ENCODE measurements at regions not wholly inside any gene's neighbourhood (a gene's known extent, or its start where the extent isn't known, plus 50 kb on each side); places are given as distances from the start of the nearest gene placed in this dataset.
"Not testable (repeated sequence)": the region's sequence is repeated elsewhere in the genome, so short reads cannot be mapped to it uniquely, and the experiment has no call there.

GRCh38 chr5:63400079-63400478, 562.2 kb downstream of the HTR1A start:
- Histone ChIP-seq H3K9me3 (no peaks in the 10 kb centered on the region), H3K27me3 (no peaks in the 10 kb centered on the region), H3K27ac (no peak overlapping the region), H3K36me3 (no peaks in the 10 kb centered on the region), H3K4me3 (no peak overlapping the region), H3K4me1 (no peaks in the 10 kb centered on the region)
- 76% methylated on average over 2 of the region's 2 CpGs for WGBS
- TF ChIP-seq POLR2AphosphoS5 (IDR thresholded peaks at IDR 0.05): no peak
- no peak for TF ChIP-seq EP300 (IDR thresholded peaks at IDR 0.05)
- no peak for TF ChIP-seq POLR2A (IDR thresholded peaks at IDR 0.05)
- TF ChIP-seq, protein P1, sequence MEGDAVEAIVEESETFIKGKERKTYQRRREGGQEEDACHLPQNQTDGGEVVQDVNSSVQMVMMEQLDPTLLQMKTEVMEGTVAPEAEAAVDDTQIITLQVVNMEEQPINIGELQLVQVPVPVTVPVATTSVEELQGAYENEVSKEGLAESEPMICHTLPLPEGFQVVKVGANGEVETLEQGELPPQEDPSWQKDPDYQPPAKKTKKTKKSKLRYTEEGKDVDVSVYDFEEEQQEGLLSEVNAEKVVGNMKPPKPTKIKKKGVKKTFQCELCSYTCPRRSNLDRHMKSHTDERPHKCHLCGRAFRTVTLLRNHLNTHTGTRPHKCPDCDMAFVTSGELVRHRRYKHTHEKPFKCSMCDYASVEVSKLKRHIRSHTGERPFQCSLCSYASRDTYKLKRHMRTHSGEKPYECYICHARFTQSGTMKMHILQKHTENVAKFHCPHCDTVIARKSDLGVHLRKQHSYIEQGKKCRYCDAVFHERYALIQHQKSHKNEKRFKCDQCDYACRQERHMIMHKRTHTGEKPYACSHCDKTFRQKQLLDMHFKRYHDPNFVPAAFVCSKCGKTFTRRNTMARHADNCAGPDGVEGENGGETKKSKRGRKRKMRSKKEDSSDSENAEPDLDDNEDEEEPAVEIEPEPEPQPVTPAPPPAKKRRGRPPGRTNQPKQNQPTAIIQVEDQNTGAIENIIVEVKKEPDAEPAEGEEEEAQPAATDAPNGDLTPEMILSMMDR (IDR thresholded peaks at IDR 0.05): no peak
- no peak for DNase-seq (ENCODE audit: low spot score in 2 of 2)

DNA sequence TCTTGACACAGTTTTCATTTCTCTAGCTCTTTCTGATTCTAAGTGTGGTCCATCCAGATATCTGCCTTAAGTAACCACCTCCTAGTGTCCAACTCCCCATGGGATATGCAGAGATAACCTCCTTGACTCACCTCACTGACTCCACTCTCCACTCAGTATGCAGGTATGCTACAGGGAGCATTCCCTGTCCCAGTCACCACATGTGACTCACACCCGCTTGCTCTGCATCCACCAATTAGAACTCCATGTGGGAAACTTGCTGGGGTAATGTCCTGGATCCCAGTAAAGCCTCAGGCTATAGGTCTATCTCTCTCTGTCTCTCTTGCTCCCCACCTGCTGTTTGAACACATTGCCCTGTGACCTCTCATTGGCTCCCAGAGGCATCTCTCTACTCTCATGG, 563.9 kb downstream of the HTR1A start:
- TF ChIP-seq POLR2A (IDR thresholded peaks at IDR 0.05) (no peak), POLR2AphosphoS5 (IDR thresholded peaks at IDR 0.05) (no peak), EP300 (IDR thresholded peaks at IDR 0.05) (no peak)
- TF ChIP-seq, protein P1 (IDR thresholded peaks at IDR 0.05): no peak
- 80% methylated on average over 1 of the region's 1 CpG for WGBS
- DNase-seq (ENCODE audit: low spot score in 2 of 2): no peak

GRCh38 chr5:63388188-63388587, 574.1 kb downstream of the HTR1A start:
- WGBS: 77% methylated on average over 5 of the region's 5 CpGs
- H3K9me3 ChIP-seq; H3K4me3 ChIP-seq; DNase-seq (ENCODE audit: low spot score in 2 of 2); H3K27me3 ChIP-seq; H3K36me3 ChIP-seq; H3K4me1 ChIP-seq; H3K27ac ChIP-seq: not testable (repeated sequence)

More for the DNA sequence above, 563.9 kb downstream of the HTR1A start:
- H3K36me3 ChIP-seq: no peaks in the 10 kb centered on the region
- no peaks in the 10 kb centered on the region for H3K27me3 ChIP-seq
- H3K9me3 ChIP-seq: no peaks in the 10 kb centered on the region
- no peak overlapping the region for H3K4me3 ChIP-seq
- H3K27ac ChIP-seq: no peak overlapping the region
- no peaks in the 10 kb centered on the region for H3K4me1 ChIP-seq

GRCh38 chr5:63375851-63376250, 586.4 kb downstream of the HTR1A start:
- TF ChIP-seq, protein P1 (IDR thresholded peaks at IDR 0.05): no peak
- TF ChIP-seq POLR2AphosphoS5 (IDR thresholded peaks at IDR 0.05): no peak
- no peak for TF ChIP-seq POLR2A (IDR thresholded peaks at IDR 0.05)
- TF ChIP-seq EP300 (IDR thresholded peaks at IDR 0.05): no peak
- DNase-seq (ENCODE audit: low spot score in 2 of 2): no peak
- Histone ChIP-seq H3K4me1 (no peaks in the 10 kb centered on the region), H3K27ac (no peak overlapping the region), H3K36me3 (no peaks in the 10 kb centered on the region), H3K27me3 (no peaks in the 10 kb centered on the region), H3K4me3 (no peak overlapping the region), H3K9me3 (no peaks in the 10 kb centered on the region)
- WGBS: 64% methylated on average over 3 of the region's 6 CpGs

- no peaks in the 10 kb centered on the region for H3K36me3 ChIP-seq
- TF ChIP-seq EP300 (IDR thresholded peaks at IDR 0.05): no peak
- TF ChIP-seq, protein P1 (IDR thresholded peaks at IDR 0.05): no peak
- no peak for TF ChIP-seq POLR2A (IDR thresholded peaks at IDR 0.05)
- no peak for TF ChIP-seq POLR2AphosphoS5 (IDR thresholded peaks at IDR 0.05)
- no peak for DNase-seq (ENCODE audit: low spot score in 2 of 2)
- no peak overlapping the region for H3K4me3 ChIP-seq
- H3K27me3 ChIP-seq: no peaks in the 10 kb centered on the region
- no peaks in the 10 kb centered on the region for H3K9me3 ChIP-seq
- H3K4me1 ChIP-seq: no peaks in the 10 kb centered on the region
- no peak overlapping the region for H3K27ac ChIP-seq
Observed at GRCh38 chr5:63374085-63374484, 588.2 kb downstream of the HTR1A start.

- H3K9me3 ChIP-seq: no peaks in the 10 kb centered on the region
- 29% methylated on average over 1 of the region's 1 CpG for WGBS
- no peak overlapping the region for H3K4me3 ChIP-seq
- no peak overlapping the region for H3K27ac ChIP-seq
- H3K4me1 ChIP-seq: no peaks in the 10 kb centered on the region
- DNase-seq (ENCODE audit: low spot score in 2 of 2): no peak
- TF ChIP-seq POLR2AphosphoS5 (IDR thresholded peaks at IDR 0.05) (no peak), POLR2A (IDR thresholded peaks at IDR 0.05) (no peak), EP300 (IDR thresholded peaks at IDR 0.05) (no peak)
- TF ChIP-seq, protein P1 (IDR thresholded peaks at IDR 0.05): no peak
- no peaks in the 10 kb centered on the region for H3K36me3 ChIP-seq
- no peaks in the 10 kb centered on the region for H3K27me3 ChIP-seq
Observed at GRCh38 chr5:63351164-63351563, 611.1 kb downstream of the HTR1A start.

All from suprapubic skin (tissue), 4 donors.